ENCODE measurements at regions not wholly inside any gene's neighbourhood (a gene's known extent, or its start where the extent isn't known, plus 50 kb on each side); places are given as distances from the start of the nearest gene placed in this dataset.

GRCh38 chr12:107884769-107885694 is 110.5 kb downstream of the ASCL4 start:
- intact Hi-C loops (cut with DNase I), result loop anchor here (10.0 kb wide), 1 partner anchor 210 kb away; no protein-coding TSS in a partner anchor
- DNase-seq (ENCODE audit: low spot score), result peak; percentile 38

GRCh38 chr12:107888789-107889188 is 114.3 kb downstream of the ASCL4 start:
- no peak overlapping the region for H3K4me3 ChIP-seq
- H3K4me1 ChIP-seq (replicated peaks), result no peaks in the 10 kb centered on the region
- no peak for TF ChIP-seq POLR2AphosphoS5 (IDR thresholded peaks at IDR 0.05)
- TF ChIP-seq CTCF (IDR thresholded peaks at IDR 0.05), result no peak
- TF ChIP-seq POLR2A (IDR thresholded peaks at IDR 0.05), result no peak
- H3K36me3 ChIP-seq, result no peaks in the 10 kb centered on the region
- no peak for DNase-seq (ENCODE audit: low spot score)
- no peaks in the 10 kb centered on the region for H3K27me3 ChIP-seq (replicated peaks; ENCODE audit: insufficient read depth)
- whole genome bisulfite sequencing, result 85% methylated on average over 4 of the region's 4 CpGs
- no peaks in the 10 kb centered on the region for H3K9me3 ChIP-seq
- intact Hi-C loops (cut with DNase I), result loop anchor here (10.0 kb wide), 1 partner anchor 214 kb away; no protein-coding TSS in a partner anchor
- H3K27ac ChIP-seq, result no peak overlapping the region

More at GRCh38 chr12:107884769-107885694, 110.5 kb downstream of the ASCL4 start:
- TF ChIP-seq CTCF (IDR thresholded peaks at IDR 0.05), result peak; percentile 11 to 78 (median 62)
- no peak for TF ChIP-seq POLR2A (IDR thresholded peaks at IDR 0.05)
- Histone ChIP-seq H3K4me1 (replicated peaks) (no peaks in the 10 kb centered on the region), H3K36me3 (no peaks in the 10 kb centered on the region), H3K27me3 (replicated peaks; ENCODE audit: insufficient read depth) (no peaks in the 10 kb centered on the region), H3K4me3 (no peak overlapping the region), H3K27ac (no peak overlapping the region), H3K9me3 (no peaks in the 10 kb centered on the region)
- WGBS, result 12% methylated on average over 7 of the region's 7 CpGs

- TF ChIP-seq CTCF (IDR thresholded peaks at IDR 0.05) (peak in 1 of 4 experiments; percentile 13), POLR2AphosphoS5 (IDR thresholded peaks at IDR 0.05) (no peak)
- Histone ChIP-seq H3K4me1 (replicated peaks) (no peaks in the 10 kb centered on the region), H3K36me3 (no peaks in the 10 kb centered on the region), H3K27ac (no peak overlapping the region), H3K9me3 (no peaks in the 10 kb centered on the region), H3K27me3 (replicated peaks; ENCODE audit: insufficient read depth) (no peaks in the 10 kb centered on the region), H3K4me3 (no peak overlapping the region)
- intact Hi-C loops (cut with DNase I), result no loop called here
- WGBS, result 80% methylated on average over 3 of the region's 3 CpGs
- no peak for DNase-seq (ENCODE audit: low spot score)
These were observed 117.5 kb downstream of the ASCL4 start for GRCh38 chr12:107891967-107892366.

GRCh38 chr12:107894589-107894988 is 120.1 kb downstream of the ASCL4 start:
- no peaks in the 10 kb centered on the region for H3K27me3 ChIP-seq (replicated peaks; ENCODE audit: insufficient read depth)
- WGBS, result 84% methylated on average over 3 of the region's 3 CpGs
- H3K36me3 ChIP-seq, result no peaks in the 10 kb centered on the region
- intact Hi-C loops (cut with DNase I), result no loop called here
- TF ChIP-seq POLR2A (IDR thresholded peaks at IDR 0.05) (no peak), POLR2AphosphoS5 (IDR thresholded peaks at IDR 0.05) (no peak), CTCF (IDR thresholded peaks at IDR 0.05) (no peak)
- no peaks in the 10 kb centered on the region for H3K4me1 ChIP-seq (replicated peaks)
- DNase-seq (ENCODE audit: low spot score), result no peak
- no peak overlapping the region for H3K27ac ChIP-seq
- H3K9me3 ChIP-seq, result no peaks in the 10 kb centered on the region
- H3K4me3 ChIP-seq, result no peak overlapping the region

GRCh38 chr12:107895966-107896365 is 121.5 kb downstream of the ASCL4 start:
- H3K27me3 ChIP-seq (replicated peaks; ENCODE audit: insufficient read depth), result no peaks in the 10 kb centered on the region
- H3K4me1 ChIP-seq (replicated peaks), result no peaks in the 10 kb centered on the region
- no peaks in the 10 kb centered on the region for H3K36me3 ChIP-seq
- no peak for DNase-seq (ENCODE audit: low spot score)
- intact Hi-C loops (cut with DNase I), result no loop called here
- no peak overlapping the region for H3K27ac ChIP-seq
- no peaks in the 10 kb centered on the region for H3K9me3 ChIP-seq
- TF ChIP-seq POLR2AphosphoS5 (IDR thresholded peaks at IDR 0.05), result no peak
- TF ChIP-seq CTCF (IDR thresholded peaks at IDR 0.05), result no peak
- no peak for TF ChIP-seq POLR2A (IDR thresholded peaks at IDR 0.05)
- no peak overlapping the region for H3K4me3 ChIP-seq
